ENCODE measurements at regions not wholly inside any gene's neighbourhood (a gene's known extent, or its start where the extent isn't known, plus 50 kb on each side); places are given as distances from the start of the nearest gene placed in this dataset.
"Not testable (repeated sequence)": the region's sequence is repeated elsewhere in the genome, so short reads cannot be mapped to it uniquely, and the experiment has no call there.

DNA sequence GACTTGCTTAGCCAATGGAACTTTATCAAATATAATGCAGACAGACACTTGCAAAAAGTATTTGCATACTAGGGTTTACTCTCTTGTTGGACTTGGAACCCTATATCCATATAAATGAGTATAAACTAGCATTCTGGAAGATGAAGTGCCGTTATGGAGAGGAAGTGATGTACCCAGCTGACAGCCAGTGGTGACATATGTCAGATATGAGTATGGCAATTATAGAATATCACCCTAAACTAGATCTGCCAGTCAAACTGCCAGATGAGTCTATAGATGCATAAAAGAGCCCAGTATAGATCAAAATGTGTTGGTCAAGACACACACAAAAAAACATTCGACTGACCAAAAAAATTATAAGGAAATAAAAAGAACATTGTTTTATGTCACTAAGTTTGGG lies 739.3 kb downstream of the PLA2G4A start:
- TF ChIP-seq CTCF (IDR thresholded peaks at IDR 0.05; ENCODE audit: extremely low read depth, missing control alignments): no peak
- no peak for DNase-seq (ENCODE audit: low spot score)

GRCh38 chr1:187570166-187570565 lies 741.4 kb downstream of the PLA2G4A start:
- DNase-seq (ENCODE audit: low spot score): no peak
- TF ChIP-seq CTCF (IDR thresholded peaks at IDR 0.05; ENCODE audit: extremely low read depth, missing control alignments): no peak

DNA sequence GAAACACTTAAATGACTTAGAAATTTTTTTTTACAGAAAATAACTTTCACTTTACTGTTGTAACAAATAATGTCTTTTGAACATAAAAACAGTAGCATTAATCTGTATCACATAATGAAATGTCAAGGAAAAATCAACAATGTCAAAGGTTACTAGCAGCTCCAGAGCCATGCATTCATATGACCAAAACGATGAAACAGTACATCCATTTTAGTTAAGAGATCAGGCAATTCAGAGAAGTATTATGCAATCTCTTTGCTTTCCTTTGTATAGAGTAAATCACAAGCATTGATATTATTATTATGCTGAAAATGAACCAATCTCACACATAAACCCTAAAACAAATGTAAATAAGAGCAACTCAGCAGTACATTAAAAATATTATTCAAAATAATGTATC lies 748.9 kb downstream of the PLA2G4A start:
- no peak for TF ChIP-seq CTCF (IDR thresholded peaks at IDR 0.05; ENCODE audit: extremely low read depth, missing control alignments)
- DNase-seq (ENCODE audit: low spot score): no peak

DNA sequence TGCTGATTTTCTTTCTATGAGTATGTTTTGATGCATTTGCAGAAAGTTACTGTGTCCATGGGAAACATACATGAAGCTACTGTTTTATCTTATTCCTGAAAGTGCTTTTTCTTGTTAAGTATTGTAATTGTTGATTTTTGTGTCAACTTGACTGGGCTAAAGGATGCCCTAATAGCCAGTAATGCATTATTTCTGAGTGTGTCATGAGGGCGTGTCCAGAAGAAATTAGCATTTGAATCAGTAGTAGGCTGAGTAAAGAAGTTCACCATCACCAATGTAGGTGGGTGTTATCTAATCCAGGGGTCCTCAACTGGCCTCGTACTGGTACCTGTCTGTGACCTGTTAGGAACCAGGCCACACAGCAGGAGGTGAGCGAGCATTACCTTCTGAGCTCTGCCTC lies 760.2 kb downstream of the PLA2G4A start:
- DNase-seq (ENCODE audit: low spot score): no peak
- no peak for TF ChIP-seq CTCF (IDR thresholded peaks at IDR 0.05; ENCODE audit: extremely low read depth, missing control alignments)

- no peak for TF ChIP-seq CTCF (IDR thresholded peaks at IDR 0.05; ENCODE audit: extremely low read depth, missing control alignments)
- DNase-seq (ENCODE audit: low spot score): no peak
Observed at GRCh38 chr1:187605736-187606135, 777.0 kb downstream of the PLA2G4A start.

DNA sequence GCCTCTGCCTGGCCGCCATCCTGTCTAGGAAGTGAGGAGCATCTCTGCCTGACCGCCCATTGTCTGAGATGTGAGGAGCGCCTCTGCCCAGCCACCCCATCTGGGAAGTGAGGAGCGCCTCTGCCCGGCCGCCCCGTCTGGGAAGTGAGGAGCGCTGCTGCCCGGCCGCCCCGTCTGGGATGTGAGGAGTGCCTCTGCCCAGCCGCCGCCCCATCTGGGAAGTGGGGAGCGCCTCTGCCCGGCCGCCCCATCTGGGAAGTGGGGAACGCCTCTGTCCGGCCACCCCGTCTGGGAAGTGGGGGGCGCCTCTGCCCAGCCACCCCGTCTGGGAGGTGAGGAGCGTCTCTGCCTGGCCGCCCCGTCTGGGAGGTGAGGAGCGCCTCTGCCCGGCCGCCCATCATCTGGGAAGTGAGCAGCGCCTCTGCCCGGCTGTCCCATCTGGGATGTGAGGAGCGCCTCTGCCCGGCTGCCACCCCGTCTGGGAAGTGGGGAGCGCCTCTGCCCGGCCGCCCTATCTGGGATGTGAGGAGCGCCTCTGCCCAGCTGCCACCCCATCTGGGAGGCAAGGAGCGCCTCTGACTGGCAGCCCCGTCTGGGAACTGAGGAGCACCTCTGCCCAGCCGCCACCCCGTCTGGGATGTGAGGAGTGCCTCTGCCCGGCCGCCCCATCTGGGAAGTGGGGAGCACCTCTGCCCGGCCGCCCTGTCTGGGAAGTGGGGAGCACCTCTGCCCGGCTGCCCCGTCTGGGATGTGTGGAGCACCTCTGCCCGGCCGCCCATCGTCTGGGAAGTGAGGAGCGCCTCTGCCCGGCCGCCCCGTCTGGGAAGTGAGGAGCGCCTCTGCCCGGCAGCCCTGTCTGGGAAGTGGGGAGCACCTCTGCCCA lies 787.3 kb downstream of the PLA2G4A start:
- not testable (repeated sequence) for DNase-seq (ENCODE audit: low spot score)

- not testable (repeated sequence) for DNase-seq (ENCODE audit: low spot score)
Observed at GRCh38 chr1:187616830-187617229, 788.1 kb downstream of the PLA2G4A start.

- no peak for DNase-seq (ENCODE audit: low spot score)
- no peak for TF ChIP-seq CTCF (IDR thresholded peaks at IDR 0.05; ENCODE audit: extremely low read depth, missing control alignments)
Observed at GRCh38 chr1:187617776-187618175, 789.0 kb downstream of the PLA2G4A start.
